ENCODE measurements at regions not wholly inside any gene's neighbourhood (a gene's known extent, or its start where the extent isn't known, plus 50 kb on each side); places are given as distances from the start of the nearest gene placed in this dataset.

GRCh38 chr11:89660234-89660633, 49.9 kb upstream of the TRIM77 start:
- H3K36me3 ChIP-seq = no peaks in the 10 kb centered on the region
- DNase-seq (ENCODE audit: low spot score in 2 of 2) = no peak
- H3K4me1 ChIP-seq = no peaks in the 10 kb centered on the region
- TF ChIP-seq, protein P1, sequence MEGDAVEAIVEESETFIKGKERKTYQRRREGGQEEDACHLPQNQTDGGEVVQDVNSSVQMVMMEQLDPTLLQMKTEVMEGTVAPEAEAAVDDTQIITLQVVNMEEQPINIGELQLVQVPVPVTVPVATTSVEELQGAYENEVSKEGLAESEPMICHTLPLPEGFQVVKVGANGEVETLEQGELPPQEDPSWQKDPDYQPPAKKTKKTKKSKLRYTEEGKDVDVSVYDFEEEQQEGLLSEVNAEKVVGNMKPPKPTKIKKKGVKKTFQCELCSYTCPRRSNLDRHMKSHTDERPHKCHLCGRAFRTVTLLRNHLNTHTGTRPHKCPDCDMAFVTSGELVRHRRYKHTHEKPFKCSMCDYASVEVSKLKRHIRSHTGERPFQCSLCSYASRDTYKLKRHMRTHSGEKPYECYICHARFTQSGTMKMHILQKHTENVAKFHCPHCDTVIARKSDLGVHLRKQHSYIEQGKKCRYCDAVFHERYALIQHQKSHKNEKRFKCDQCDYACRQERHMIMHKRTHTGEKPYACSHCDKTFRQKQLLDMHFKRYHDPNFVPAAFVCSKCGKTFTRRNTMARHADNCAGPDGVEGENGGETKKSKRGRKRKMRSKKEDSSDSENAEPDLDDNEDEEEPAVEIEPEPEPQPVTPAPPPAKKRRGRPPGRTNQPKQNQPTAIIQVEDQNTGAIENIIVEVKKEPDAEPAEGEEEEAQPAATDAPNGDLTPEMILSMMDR (IDR thresholded peaks at IDR 0.05) = no peak
- TF ChIP-seq POLR2A (IDR thresholded peaks at IDR 0.05) (no peak), EP300 (IDR thresholded peaks at IDR 0.05) (no peak), POLR2AphosphoS5 (IDR thresholded peaks at IDR 0.05) (no peak)
- no peaks in the 10 kb centered on the region for H3K9me3 ChIP-seq
- no peak overlapping the region for H3K27ac ChIP-seq
- no peak overlapping the region for H3K4me3 ChIP-seq
- H3K27me3 ChIP-seq = no peaks in the 10 kb centered on the region

Data from suprapubic skin (tissue), 4 donors.